ENCODE measurements at regions not wholly inside any gene's neighbourhood (a gene's known extent, or its start where the extent isn't known, plus 50 kb on each side); places are given as distances from the start of the nearest gene placed in this dataset.

GRCh38 chr12:75807494-75807893, 224.1 kb downstream of the PHLDA1 start:
- TF ChIP-seq POLR2A (IDR thresholded peaks at IDR 0.05; ENCODE audit: low read length) = no peak
- no peak for TF ChIP-seq GATA1 (IDR thresholded peaks at IDR 0.05; ENCODE audit: low read depth, low read length)
